Panc1 (cell line): ENCODE measurements at regions not wholly inside any gene's neighbourhood (a gene's known extent, or its start where the extent isn't known, plus 50 kb on each side); places are given as distances from the start of the nearest gene placed in this dataset.

Source experiments
- ATAC-seq: fragments of 200-7000 bp; cut with Tn5 transposase; 2 replicates; pipeline ENCODE4 v1.9.1; 2020; ENCODE audit warnings: mild to moderate bottlenecking, moderate library complexity
- BruUV-seq: library from RNA; stranded (reverse); fragments of 400-500 nt; replicated peaks from 2 replicates; lab custom pipeline; 2021; lab: Mats Ljungman, UMichigan
- CTCF ChIA-PET: fragments of 300-600 bp; sonication (Branson Sonifier 250); formaldehyde crosslinking; loops from one replicate; lab custom pipeline; 2022; ENCODE audit warnings: antibody characterized with exemption; lab: Charles Lee
- POLR2A ChIA-PET: fragments of 300-600 bp; sonication (Branson Sonifier 250); formaldehyde crosslinking; loops from one replicate; lab custom pipeline; 2022; ENCODE audit warnings: antibody characterized with exemption; lab: Charles Lee
- DNase-seq: peaks from one replicate; pipeline ENCODE4 v3.0.0-alpha.2; 2010; ENCODE audit warnings: low read depth, low spot score
- H3K27ac ChIP-seq: 2 replicates; pipeline ENCODE4 v1.5.1; 2011; ENCODE audit warnings: mild to moderate bottlenecking, low read length, inconsistent platforms
- H3K27me3 ChIP-seq: fragments of 200-500 bp; sonication (Bioruptor generic); 2 replicates; pipeline ENCODE4 v1.6.0; 2014; ENCODE audit warnings: low read length, inconsistent platforms; ENCODE audit not compliant: control insufficient read depth, insufficient read depth
- H3K36me3 ChIP-seq: fragments of 200-500 bp; sonication (Bioruptor generic); 2 replicates; pipeline ENCODE4 v1.5.1; 2014; ENCODE audit warnings: inconsistent platforms, mild to moderate bottlenecking, low read length, moderate library complexity; ENCODE audit not compliant: control insufficient read depth, insufficient read depth
- H3K4me1 ChIP-seq: 2 replicates; pipeline ENCODE4 v1.5.1; 2011; ENCODE audit warnings: inconsistent platforms, mild to moderate bottlenecking, low read length, moderate library complexity; ENCODE audit not compliant: control insufficient read depth, insufficient read depth
- H3K4me3 ChIP-seq, 2 experiments: 2 replicates each; pipeline ENCODE4 v1.5.1; 2011 to 2012; ENCODE audit warnings: low read depth in 2 of 2, low read length in 2 of 2, mild to moderate bottlenecking in 2 of 2, inconsistent platforms in 1 of 2, moderate library complexity in 1 of 2
- H3K9me3 ChIP-seq: fragments of 200-500 bp; sonication (Bioruptor generic); 2 replicates; pipeline ENCODE4 v1.5.1; 2014; ENCODE audit warnings: low read depth, mild to moderate bottlenecking, inconsistent platforms, low read length, moderate library complexity; ENCODE audit not compliant: control insufficient read depth, insufficient read depth
- POLR2AphosphoS5 ChIP-seq: IDR thresholded peaks from 2 replicates; pipeline ENCODE4 v1.6.1; 2012; ENCODE audit warnings: mild to moderate bottlenecking, low read depth, low read length, moderate library complexity
- SIN3A ChIP-seq: IDR thresholded peaks from 2 replicates; pipeline ENCODE4 v1.6.1; 2012; ENCODE audit warnings: low read depth, mild to moderate bottlenecking, low read length, moderate library complexity, borderline replicate concordance; ENCODE audit not compliant: insufficient read depth
- TCF7L2 ChIP-seq: IDR thresholded peaks from 2 replicates; pipeline ENCODE4 v1.6.1; 2011; ENCODE audit warnings: mild to moderate bottlenecking, low read depth, low read length, inconsistent platforms
- in situ Hi-C: cut with HindIII; loops from 2 replicates; pipeline ENCODE4 v1.10.0; 2016; ENCODE audit warnings: low sequenced_read_pairs, low pct_unique_long_range_greater_than_20kb
- intact Hi-C: fragments of 100-400 bp; cut with micrococcal nuclease; formaldehyde crosslinking; loops from one replicate; pipeline ENCODE4 v1.10.0; 2022; ENCODE audit not compliant: unreplicated experiment
- TF ChIP-seq, protein P1 (sequence below), 2 experiments: IDR thresholded peaks; 2 replicates each; pipeline ENCODE4 v1.6.1; 2011 to 2012; ENCODE audit warnings: low read depth in 2 of 2, control low read depth in 1 of 2, low read length in 1 of 2, mild to moderate bottlenecking in 1 of 2, moderate library complexity in 1 of 2; ENCODE audit not compliant: insufficient read depth in 1 of 2
- TF ChIP-seq, protein P2 (sequence below): fragments of 450-650 bp; IDR thresholded peaks from 2 replicates; pipeline ENCODE4 v1.5.1; 2017; ENCODE audit warnings: mild to moderate bottlenecking

DNA sequence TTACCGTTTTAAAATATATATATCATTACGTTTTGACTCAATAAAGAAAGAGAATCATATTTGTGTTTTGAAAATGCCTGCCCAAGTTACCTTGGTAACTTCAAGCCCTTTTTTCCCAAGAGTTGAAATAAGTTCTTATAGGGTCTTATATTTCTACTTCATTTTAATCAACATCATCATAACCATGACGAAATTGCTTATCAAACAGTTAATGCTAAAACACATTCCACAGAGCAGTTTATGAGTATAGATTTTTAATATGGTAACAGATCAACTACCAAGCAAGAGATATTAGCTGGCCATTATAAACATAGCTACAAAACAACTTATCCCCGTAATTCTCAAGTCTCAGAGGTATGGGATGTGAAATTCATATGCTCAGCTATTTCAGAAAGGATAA lies 197.9 kb upstream of the LRRTM4 start:
- Histone ChIP-seq H3K4me3 (no peak overlapping the region), H3K4me1 (no peaks in the 10 kb centered on the region), H3K36me3 (no peaks in the 10 kb centered on the region), H3K9me3 (no peaks in the 10 kb centered on the region), H3K27ac (no peak overlapping the region), H3K27me3 (no peaks in the 10 kb centered on the region)
- CTCF ChIA-PET: no interaction called here
- no TSS peak for BruUV-seq
- ATAC-seq: no peak
- in situ Hi-C loops (no loop called here), intact Hi-C loops (no loop called here)
- no peak for TF ChIP-seq POLR2AphosphoS5
- TF ChIP-seq SIN3A: no peak
- TF ChIP-seq, protein P1, sequence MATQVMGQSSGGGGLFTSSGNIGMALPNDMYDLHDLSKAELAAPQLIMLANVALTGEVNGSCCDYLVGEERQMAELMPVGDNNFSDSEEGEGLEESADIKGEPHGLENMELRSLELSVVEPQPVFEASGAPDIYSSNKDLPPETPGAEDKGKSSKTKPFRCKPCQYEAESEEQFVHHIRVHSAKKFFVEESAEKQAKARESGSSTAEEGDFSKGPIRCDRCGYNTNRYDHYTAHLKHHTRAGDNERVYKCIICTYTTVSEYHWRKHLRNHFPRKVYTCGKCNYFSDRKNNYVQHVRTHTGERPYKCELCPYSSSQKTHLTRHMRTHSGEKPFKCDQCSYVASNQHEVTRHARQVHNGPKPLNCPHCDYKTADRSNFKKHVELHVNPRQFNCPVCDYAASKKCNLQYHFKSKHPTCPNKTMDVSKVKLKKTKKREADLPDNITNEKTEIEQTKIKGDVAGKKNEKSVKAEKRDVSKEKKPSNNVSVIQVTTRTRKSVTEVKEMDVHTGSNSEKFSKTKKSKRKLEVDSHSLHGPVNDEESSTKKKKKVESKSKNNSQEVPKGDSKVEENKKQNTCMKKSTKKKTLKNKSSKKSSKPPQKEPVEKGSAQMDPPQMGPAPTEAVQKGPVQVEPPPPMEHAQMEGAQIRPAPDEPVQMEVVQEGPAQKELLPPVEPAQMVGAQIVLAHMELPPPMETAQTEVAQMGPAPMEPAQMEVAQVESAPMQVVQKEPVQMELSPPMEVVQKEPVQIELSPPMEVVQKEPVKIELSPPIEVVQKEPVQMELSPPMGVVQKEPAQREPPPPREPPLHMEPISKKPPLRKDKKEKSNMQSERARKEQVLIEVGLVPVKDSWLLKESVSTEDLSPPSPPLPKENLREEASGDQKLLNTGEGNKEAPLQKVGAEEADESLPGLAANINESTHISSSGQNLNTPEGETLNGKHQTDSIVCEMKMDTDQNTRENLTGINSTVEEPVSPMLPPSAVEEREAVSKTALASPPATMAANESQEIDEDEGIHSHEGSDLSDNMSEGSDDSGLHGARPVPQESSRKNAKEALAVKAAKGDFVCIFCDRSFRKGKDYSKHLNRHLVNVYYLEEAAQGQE (IDR thresholded peaks at IDR 0.05; ENCODE audit: insufficient read depth in 1 of 2, low read depth in 2 of 2, low read length in 1 of 2): no peak
- no peak for TF ChIP-seq TCF7L2
- TF ChIP-seq, protein P2, sequence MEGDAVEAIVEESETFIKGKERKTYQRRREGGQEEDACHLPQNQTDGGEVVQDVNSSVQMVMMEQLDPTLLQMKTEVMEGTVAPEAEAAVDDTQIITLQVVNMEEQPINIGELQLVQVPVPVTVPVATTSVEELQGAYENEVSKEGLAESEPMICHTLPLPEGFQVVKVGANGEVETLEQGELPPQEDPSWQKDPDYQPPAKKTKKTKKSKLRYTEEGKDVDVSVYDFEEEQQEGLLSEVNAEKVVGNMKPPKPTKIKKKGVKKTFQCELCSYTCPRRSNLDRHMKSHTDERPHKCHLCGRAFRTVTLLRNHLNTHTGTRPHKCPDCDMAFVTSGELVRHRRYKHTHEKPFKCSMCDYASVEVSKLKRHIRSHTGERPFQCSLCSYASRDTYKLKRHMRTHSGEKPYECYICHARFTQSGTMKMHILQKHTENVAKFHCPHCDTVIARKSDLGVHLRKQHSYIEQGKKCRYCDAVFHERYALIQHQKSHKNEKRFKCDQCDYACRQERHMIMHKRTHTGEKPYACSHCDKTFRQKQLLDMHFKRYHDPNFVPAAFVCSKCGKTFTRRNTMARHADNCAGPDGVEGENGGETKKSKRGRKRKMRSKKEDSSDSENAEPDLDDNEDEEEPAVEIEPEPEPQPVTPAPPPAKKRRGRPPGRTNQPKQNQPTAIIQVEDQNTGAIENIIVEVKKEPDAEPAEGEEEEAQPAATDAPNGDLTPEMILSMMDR: no peak
- POLR2A ChIA-PET: no interaction called here
- DNase-seq: no peak

DNA sequence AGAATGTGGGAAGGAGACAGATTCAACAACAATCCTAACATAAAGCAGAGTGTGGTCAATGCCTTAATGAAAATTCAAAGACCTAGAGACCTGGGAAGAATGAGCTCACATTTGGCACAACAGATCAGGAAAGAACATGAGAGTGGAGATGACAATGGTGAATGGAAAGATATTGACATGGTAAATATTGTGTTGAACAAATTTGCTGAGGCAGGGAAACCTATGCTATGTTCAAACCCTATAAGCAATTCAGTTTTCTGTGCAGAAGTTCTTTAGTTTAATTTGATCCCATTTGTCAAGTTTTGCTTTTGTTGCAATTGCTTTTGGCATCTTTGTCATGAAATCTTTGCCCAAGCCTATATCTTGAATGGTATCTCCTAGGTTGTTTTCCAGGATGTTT lies 199.4 kb upstream of the LRRTM4 start:
- Histone ChIP-seq H3K27ac (no peak overlapping the region), H3K4me1 (no peaks in the 10 kb centered on the region), H3K4me3 (no peak overlapping the region), H3K27me3 (no peaks in the 10 kb centered on the region), H3K9me3 (no peaks in the 10 kb centered on the region), H3K36me3 (no peaks in the 10 kb centered on the region)
- no peak for ATAC-seq
- in situ Hi-C loops (no loop called here), intact Hi-C loops (no loop called here)
- ChIA-PET CTCF (no interaction called here), POLR2A (no interaction called here)
- DNase-seq: no peak
- TF ChIP-seq, protein P2: no peak
- TF ChIP-seq SIN3A: no peak
- no peak for TF ChIP-seq TCF7L2
- TF ChIP-seq, protein P1 (IDR thresholded peaks at IDR 0.05; ENCODE audit: insufficient read depth in 1 of 2, low read depth in 2 of 2, low read length in 1 of 2): no peak
- no peak for TF ChIP-seq POLR2AphosphoS5
- no TSS peak for BruUV-seq
